Panc1 (cell line): ENCODE measurements at regions not wholly inside any gene's neighbourhood (a gene's known extent, or its start where the extent isn't known, plus 50 kb on each side); places are given as distances from the start of the nearest gene placed in this dataset.

Source experiments
- CTCF ChIP-seq: fragments of 450-650 bp; IDR thresholded peaks from 2 replicates; pipeline ENCODE4 v1.5.1; 2017; ENCODE audit warnings: mild to moderate bottlenecking
- TCF7L2 ChIP-seq: IDR thresholded peaks from 2 replicates; pipeline ENCODE4 v1.6.1; 2011; ENCODE audit warnings: mild to moderate bottlenecking, low read depth, low read length, inconsistent platforms

GRCh38 chr4:123767806-123768205 lies 371.2 kb downstream of the SPRY1 start:
- TF ChIP-seq TCF7L2 (no peak), CTCF (no peak)
